T-cell (primary cell): ENCODE measurements at regions not wholly inside any gene's neighbourhood (a gene's known extent, or its start where the extent isn't known, plus 50 kb on each side); places are given as distances from the start of the nearest gene placed in this dataset.

ENCODE experiments used
- ATAC-seq, 4 experiments: fragments of 200-7000 bp in 3 of 4; fragments of 150-1000 bp in 1 of 4; cut with Tn5 transposase; replicated peaks in 1 of 4; 1 replicate in 3 of 4; 2 replicates in 1 of 4; pipeline ENCODE4 v1.10.0; 2021; ENCODE audit warnings: moderate library complexity in 3 of 4, mild to moderate bottlenecking in 2 of 4, moderate number of reproducible peaks in 1 of 4
- CTCF ChIA-PET, 2 donors: fragments of 300-600 bp; sonication (Branson Sonifier 250); formaldehyde crosslinking; loops; one replicate each; lab custom pipeline; 2022; ENCODE audit warnings: antibody characterized with exemption in 2 of 2; lab: Charles Lee
- POLR2A ChIA-PET, 2 donors: fragments of 300-600 bp; sonication (Branson Sonifier 250); formaldehyde crosslinking; loops; one replicate each; lab custom pipeline; 2022; ENCODE audit warnings: antibody characterized with exemption in 2 of 2; lab: Charles Lee
- DNase-seq, 35 experiments: peaks; one replicate each; pipeline versions ENCODE4 v3.0.0 to v3.0.0-alpha.2; 2013 to 2023
- H3K27ac ChIP-seq: one replicate; pipeline ENCODE4 v1.5.1; 2013; ENCODE audit warnings: low read length
- H3K27me3 ChIP-seq, 2 experiments: replicated peaks in 1 of 2; 1 replicate in 1 of 2; 2 replicates in 1 of 2; pipeline versions ENCODE4 v1.6.1 to v1.7.0; 2013; ENCODE audit warnings: low read length in 1 of 2, mixed read lengths in 1 of 2; ENCODE audit not compliant: control insufficient read depth in 2 of 2, insufficient read depth in 2 of 2; ENCODE audit errors: extremely low read depth in 1 of 2
- H3K36me3 ChIP-seq, 2 donors: 1 replicate in 1 of 2; 2 replicates in 1 of 2; pipeline versions ENCODE4 v1.6.1 to v1.7.0; 2013; ENCODE audit warnings: low read length in 1 of 2; ENCODE audit not compliant: control insufficient read depth in 2 of 2, insufficient read depth in 1 of 2; ENCODE audit errors: extremely low read depth in 1 of 2
- H3K4me1 ChIP-seq, 2 experiments: 1 replicate in 1 of 2; 2 replicates in 1 of 2; pipeline versions ENCODE4 v1.6.1 to v1.7.0; 2013; ENCODE audit warnings: low read length in 2 of 2, mixed read lengths in 1 of 2; ENCODE audit not compliant: insufficient read depth in 2 of 2, control insufficient read depth in 1 of 2; ENCODE audit errors: extremely low read depth in 1 of 2
- H3K4me3 ChIP-seq, 2 donors: 1 replicate in 1 of 2; 2 replicates in 1 of 2; pipeline versions ENCODE4 v1.5.1 to v1.7.0; 2013; ENCODE audit warnings: mild to moderate bottlenecking in 2 of 2, low read length in 1 of 2, moderate library complexity in 1 of 2; ENCODE audit not compliant: control insufficient read depth in 1 of 2; ENCODE audit errors: extremely low read depth in 1 of 2
- H3K9me3 ChIP-seq: 2 replicates; pipeline ENCODE4 v1.7.0; 2013
- H3K27ac Mint-ChIP-seq, 2 donors: one replicate each; pipeline ENCODE4 v1.8.0; 2020 to 2021; ENCODE audit warnings: mild to moderate bottlenecking in 2 of 2, mixed read lengths in 2 of 2
- H3K27me3 Mint-ChIP-seq, 2 donors: one replicate each; pipeline ENCODE4 v1.8.0; 2021 to 2022; ENCODE audit warnings: mixed read lengths in 2 of 2
- H3K36me3 Mint-ChIP-seq: one replicate; pipeline ENCODE4 v1.8.0; 2021; ENCODE audit warnings: mixed read lengths
- H3K4me1 Mint-ChIP-seq, 3 donors: one replicate each; pipeline ENCODE4 v1.8.0; 2020 to 2022; ENCODE audit warnings: mixed read lengths in 3 of 3, mild to moderate bottlenecking in 1 of 3
- H3K4me3 Mint-ChIP-seq, 3 donors: one replicate each; pipeline ENCODE4 v1.8.0; 2020 to 2022; ENCODE audit warnings: mild to moderate bottlenecking in 3 of 3, mixed read lengths in 3 of 3, moderate library complexity in 3 of 3
- H3K9me3 Mint-ChIP-seq, 3 donors: one replicate each; pipeline ENCODE4 v1.8.0; 2020 to 2022; ENCODE audit warnings: mixed read lengths in 3 of 3
- WGBS: methylation state at CpG from one replicate; pipeline ENCODE4 v1.1.5; 2013; ENCODE audit warnings: missing lambda C conversion rate; ENCODE audit not compliant: insufficient coverage; 5-methylcytosine and 5-hydroxymethylcytosine counted together

GRCh38 chr14:87540339-87540738 lies 452.6 kb downstream of the GALC start:
- WGBS = no CpG with 5 or more reads among the region's 2 CpGs
- no peaks in the 10 kb centered on the region for H3K27me3 ChIP-seq
- Mint-ChIP-seq H3K9me3 (peaks cover 9 to 19% (median 12%) of the 10 kb centered on the region in 3 donors), H3K4me3 (no peak overlapping the region), H3K27ac (no peak overlapping the region), H3K4me1 (no peaks in the 10 kb centered on the region), H3K36me3 (no peaks in the 10 kb centered on the region), H3K27me3 (no peaks in the 10 kb centered on the region)
- no peak for DNase-seq
- ATAC-seq = no peak
- CTCF ChIA-PET = no interaction called here
- no peak overlapping the region for H3K27ac ChIP-seq
- H3K4me1 ChIP-seq = no peaks in the 10 kb centered on the region
- POLR2A ChIA-PET = no interaction called here
- H3K9me3 ChIP-seq = no peaks in the 10 kb centered on the region
- no peaks in the 10 kb centered on the region for H3K36me3 ChIP-seq
- no peak overlapping the region for H3K4me3 ChIP-seq

- no peak overlapping the region for H3K4me3 ChIP-seq
- H3K27me3 ChIP-seq = no peaks in the 10 kb centered on the region
- ATAC-seq (no peak), DNase-seq (no peak)
- Mint-ChIP-seq H3K27ac (no peak overlapping the region), H3K9me3 (peaks cover 0 to 14% (median 5%) of the 10 kb centered on the region in 3 donors), H3K27me3 (no peaks in the 10 kb centered on the region), H3K36me3 (no peaks in the 10 kb centered on the region), H3K4me3 (no peak overlapping the region), H3K4me1 (no peaks in the 10 kb centered on the region)
- ChIA-PET POLR2A (no interaction called here), CTCF (no interaction called here)
- H3K36me3 ChIP-seq = no peaks in the 10 kb centered on the region
- no peaks in the 10 kb centered on the region for H3K4me1 ChIP-seq
- no peaks in the 10 kb centered on the region for H3K9me3 ChIP-seq
- WGBS = 59% methylated on average over 3 of the region's 4 CpGs
- no peak overlapping the region for H3K27ac ChIP-seq
Observed at GRCh38 chr14:87529081-87529480, 463.9 kb downstream of the GALC start.

GRCh38 chr14:87526731-87527130 lies 466.3 kb downstream of the GALC start:
- Histone ChIP-seq H3K4me1 (no peaks in the 10 kb centered on the region), H3K27me3 (no peaks in the 10 kb centered on the region), H3K36me3 (no peaks in the 10 kb centered on the region), H3K4me3 (no peak overlapping the region), H3K27ac (no peak overlapping the region), H3K9me3 (no peaks in the 10 kb centered on the region)
- WGBS = 93% methylated on average over 3 of the region's 4 CpGs
- ChIA-PET POLR2A (no interaction called here), CTCF (no interaction called here)
- DNase-seq (no peak), ATAC-seq (no peak)
- no peaks in the 10 kb centered on the region for H3K4me1 Mint-ChIP-seq
- no peaks in the 10 kb centered on the region for H3K36me3 Mint-ChIP-seq
- H3K27ac Mint-ChIP-seq = no peak overlapping the region
- H3K4me3 Mint-ChIP-seq = no peak overlapping the region
- H3K9me3 Mint-ChIP-seq = peaks cover 0 to 18% (median 4%) of the 10 kb centered on the region in 3 donors
- no peaks in the 10 kb centered on the region for H3K27me3 Mint-ChIP-seq

GRCh38 chr14:87524011-87524410 lies 469.0 kb downstream of the GALC start:
- H3K9me3 Mint-ChIP-seq = peaks cover 0 to 10% (median 0%) of the 10 kb centered on the region in 3 donors

GRCh38 chr14:87522575-87522974 lies 470.4 kb downstream of the GALC start:
- H3K36me3 Mint-ChIP-seq = no peaks in the 10 kb centered on the region
- CTCF ChIA-PET = no interaction called here

More at GRCh38 chr14:87524011-87524410, 469.0 kb downstream of the GALC start:
- Mint-ChIP-seq H3K4me1 (no peaks in the 10 kb centered on the region), H3K4me3 (no peak overlapping the region), H3K27me3 (no peaks in the 10 kb centered on the region), H3K36me3 (no peaks in the 10 kb centered on the region), H3K27ac (no peak overlapping the region)
- no CpG with 5 or more reads among the region's 4 CpGs for WGBS
- ChIA-PET POLR2A (no interaction called here), CTCF (no interaction called here)
- ATAC-seq = no peak
- H3K4me3 ChIP-seq = no peak overlapping the region
- H3K27me3 ChIP-seq = no peaks in the 10 kb centered on the region
- H3K27ac ChIP-seq = no peak overlapping the region
- H3K36me3 ChIP-seq = no peaks in the 10 kb centered on the region
- H3K4me1 ChIP-seq = no peaks in the 10 kb centered on the region
- DNase-seq = no peak
- no peaks in the 10 kb centered on the region for H3K9me3 ChIP-seq

GRCh38 chr14:87508333-87508732 lies 484.6 kb downstream of the GALC start:
- Histone ChIP-seq H3K4me3 (no peak overlapping the region), H3K27me3 (no peaks in the 10 kb centered on the region), H3K36me3 (no peaks in the 10 kb centered on the region), H3K4me1 (no peaks in the 10 kb centered on the region), H3K9me3 (no peaks in the 10 kb centered on the region), H3K27ac (no peak overlapping the region)
- Mint-ChIP-seq H3K9me3 (peaks cover 2 to 13% (median 4%) of the 10 kb centered on the region in 3 donors), H3K27me3 (no peaks in the 10 kb centered on the region), H3K36me3 (no peaks in the 10 kb centered on the region), H3K27ac (no peak overlapping the region), H3K4me3 (no peak overlapping the region), H3K4me1 (no peaks in the 10 kb centered on the region)
- ATAC-seq (no peak), DNase-seq (no peak)
- CTCF ChIA-PET = no interaction called here
- WGBS = no CpG with 5 or more reads among the region's 1 CpG
- POLR2A ChIA-PET = no interaction called here

More at GRCh38 chr14:87522575-87522974, 470.4 kb downstream of the GALC start:
- Histone ChIP-seq H3K4me3 (no peak overlapping the region), H3K4me1 (no peaks in the 10 kb centered on the region), H3K27me3 (no peaks in the 10 kb centered on the region), H3K36me3 (no peaks in the 10 kb centered on the region), H3K9me3 (no peaks in the 10 kb centered on the region), H3K27ac (no peak overlapping the region)
- POLR2A ChIA-PET = interaction anchor here (0.7 to 1.0 kb wide), 2 partner anchors 11 to 43 kb away, joined by 3 read pairs; no protein-coding TSS in a partner anchor
- WGBS = no CpG with 5 or more reads among the region's 1 CpG
- no peak overlapping the region for H3K27ac Mint-ChIP-seq
- H3K9me3 Mint-ChIP-seq = peaks cover 1 to 10% (median 3%) of the 10 kb centered on the region in 3 donors
- H3K4me1 Mint-ChIP-seq = no peaks in the 10 kb centered on the region
- H3K27me3 Mint-ChIP-seq = no peaks in the 10 kb centered on the region
- no peak overlapping the region for H3K4me3 Mint-ChIP-seq
- DNase-seq (no peak), ATAC-seq (no peak)

- Histone ChIP-seq H3K27me3 (no peaks in the 10 kb centered on the region), H3K27ac (no peak overlapping the region), H3K4me3 (no peak overlapping the region), H3K36me3 (no peaks in the 10 kb centered on the region), H3K9me3 (no peaks in the 10 kb centered on the region), H3K4me1 (no peaks in the 10 kb centered on the region)
- H3K36me3 Mint-ChIP-seq = no peaks in the 10 kb centered on the region
- no peak for ATAC-seq
- no peaks in the 10 kb centered on the region for H3K4me1 Mint-ChIP-seq
- H3K4me3 Mint-ChIP-seq = no peak overlapping the region
- 70% methylated on average over 3 of the region's 3 CpGs for WGBS
- no peak for DNase-seq
- POLR2A ChIA-PET = no interaction called here
- peaks cover 0 to 5% (median 4%) of the 10 kb centered on the region in 3 donors for H3K9me3 Mint-ChIP-seq
- CTCF ChIA-PET = no interaction called here
- no peaks in the 10 kb centered on the region for H3K27me3 Mint-ChIP-seq
- no peak overlapping the region for H3K27ac Mint-ChIP-seq
Observed at GRCh38 chr14:87503711-87504110, 489.3 kb downstream of the GALC start.
